ENCODE measurements at regions not wholly inside any gene's neighbourhood (a gene's known extent, or its start where the extent isn't known, plus 50 kb on each side); places are given as distances from the start of the nearest gene placed in this dataset.

DNA sequence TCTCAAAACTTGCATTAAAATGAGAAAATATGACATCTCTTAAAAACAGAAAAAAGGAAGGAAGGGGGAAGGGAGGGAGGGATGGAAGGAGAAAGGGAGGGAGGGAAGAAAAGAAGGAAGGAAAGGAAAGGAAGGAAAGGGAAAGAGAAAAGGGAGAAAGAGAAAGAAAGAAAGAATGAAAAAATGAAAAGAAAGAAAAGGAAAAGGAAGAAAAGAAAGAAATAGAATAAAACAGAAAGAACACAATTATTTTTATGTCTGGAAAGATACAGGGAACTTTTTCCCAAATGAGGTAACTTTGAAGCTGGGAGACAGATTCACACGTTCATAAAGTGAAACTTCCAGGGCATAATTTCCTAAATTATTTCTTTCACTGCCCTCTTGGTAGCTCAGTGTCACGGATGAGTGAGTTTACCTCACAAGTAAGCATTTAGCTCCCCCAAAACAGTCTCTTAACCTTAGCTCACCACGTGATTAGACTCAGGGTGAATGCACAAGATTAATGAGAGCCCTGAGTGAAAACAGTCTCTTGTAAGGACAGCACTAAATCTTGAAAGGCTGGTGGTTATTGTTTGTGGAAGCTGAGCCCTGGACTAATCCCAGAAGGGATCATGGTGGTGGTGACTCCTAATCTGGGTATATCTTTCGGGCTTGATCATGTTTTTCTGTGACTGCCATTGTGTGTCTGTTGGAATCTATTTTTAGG is 74.1 kb upstream of the HDAC9 start:
- no peaks in the 10 kb centered on the region for H3K36me3 ChIP-seq
- no peak overlapping the region for H3K4me3 ChIP-seq
- no peaks in the 10 kb centered on the region for H3K9me3 ChIP-seq (replicated peaks)
- H3K27me3 ChIP-seq (replicated peaks) = no peaks in the 10 kb centered on the region
- H3K4me1 ChIP-seq (replicated peaks) = peaks cover 20% of the 10 kb centered on the region
- no peak overlapping the region; the same call in 1 of the 2 replicates for H3K27ac ChIP-seq
- DNase-seq (ENCODE audit: low read depth in 1 of 2, low spot score in 2 of 2) = no peak

DNA sequence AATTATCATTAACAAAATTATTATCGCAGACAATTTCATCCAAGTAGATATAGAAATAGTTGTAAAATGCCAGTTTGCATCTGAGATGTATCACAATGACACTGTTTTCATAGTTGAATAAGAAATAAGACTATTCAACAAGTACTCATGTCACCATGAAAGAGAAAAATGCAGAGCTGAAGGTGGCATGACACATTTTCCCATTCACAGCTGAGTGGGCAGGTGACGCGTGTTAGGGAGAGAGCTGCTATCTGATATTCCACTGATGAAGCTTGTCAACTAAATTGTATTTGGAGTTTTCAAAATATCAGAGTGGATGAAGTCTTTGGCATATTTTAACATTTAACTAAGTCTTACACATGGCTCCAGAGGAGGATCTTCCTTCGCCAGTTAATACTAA is 70.3 kb upstream of the HDAC9 start:
- Histone ChIP-seq H3K4me1 (replicated peaks) (peaks cover 45% of the 10 kb centered on the region), H3K36me3 (no peaks in the 10 kb centered on the region), H3K27ac (no peak overlapping the region), H3K4me3 (no peak overlapping the region), H3K9me3 (replicated peaks) (no peaks in the 10 kb centered on the region), H3K27me3 (replicated peaks) (no peaks in the 10 kb centered on the region)
- DNase-seq (ENCODE audit: low read depth in 1 of 2, low spot score in 2 of 2) = no peak

DNA sequence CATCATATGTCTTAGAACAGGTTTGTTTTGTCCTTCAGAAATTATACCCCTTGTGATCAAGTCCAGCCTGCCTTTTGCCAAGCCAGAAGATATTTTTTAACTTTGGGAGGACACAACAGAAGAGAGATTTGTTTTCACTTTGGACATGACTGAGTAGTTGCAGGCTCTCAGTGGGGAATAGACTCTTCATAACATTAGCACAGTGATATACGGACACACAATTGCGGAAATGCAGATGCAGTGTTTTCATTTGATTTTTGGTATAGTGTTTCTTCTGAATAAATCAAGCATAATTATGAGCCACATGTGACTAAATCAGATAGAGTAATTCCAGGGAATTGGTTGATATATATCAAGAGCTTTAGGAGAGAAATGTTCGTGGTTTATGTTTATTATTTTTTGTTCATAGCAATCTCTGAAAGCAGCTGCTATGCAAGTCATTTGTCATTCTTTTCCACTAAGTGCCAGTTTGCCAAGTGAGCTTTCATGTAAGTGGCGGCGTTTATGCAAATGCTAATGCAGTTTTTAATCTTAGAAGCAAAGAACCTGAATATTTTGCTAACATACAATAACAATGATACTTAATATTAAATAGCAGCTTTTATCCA is 69.6 kb upstream of the HDAC9 start:
- Histone ChIP-seq H3K27me3 (replicated peaks) (no peaks in the 10 kb centered on the region), H3K36me3 (no peaks in the 10 kb centered on the region), H3K4me1 (replicated peaks) (peaks cover 40% of the 10 kb centered on the region), H3K27ac (no peak overlapping the region), H3K4me3 (no peak overlapping the region), H3K9me3 (replicated peaks) (no peaks in the 10 kb centered on the region)
- DNase-seq (ENCODE audit: low read depth in 1 of 2, low spot score in 2 of 2) = peak in 1 of 2 experiments; percentile 25

DNA sequence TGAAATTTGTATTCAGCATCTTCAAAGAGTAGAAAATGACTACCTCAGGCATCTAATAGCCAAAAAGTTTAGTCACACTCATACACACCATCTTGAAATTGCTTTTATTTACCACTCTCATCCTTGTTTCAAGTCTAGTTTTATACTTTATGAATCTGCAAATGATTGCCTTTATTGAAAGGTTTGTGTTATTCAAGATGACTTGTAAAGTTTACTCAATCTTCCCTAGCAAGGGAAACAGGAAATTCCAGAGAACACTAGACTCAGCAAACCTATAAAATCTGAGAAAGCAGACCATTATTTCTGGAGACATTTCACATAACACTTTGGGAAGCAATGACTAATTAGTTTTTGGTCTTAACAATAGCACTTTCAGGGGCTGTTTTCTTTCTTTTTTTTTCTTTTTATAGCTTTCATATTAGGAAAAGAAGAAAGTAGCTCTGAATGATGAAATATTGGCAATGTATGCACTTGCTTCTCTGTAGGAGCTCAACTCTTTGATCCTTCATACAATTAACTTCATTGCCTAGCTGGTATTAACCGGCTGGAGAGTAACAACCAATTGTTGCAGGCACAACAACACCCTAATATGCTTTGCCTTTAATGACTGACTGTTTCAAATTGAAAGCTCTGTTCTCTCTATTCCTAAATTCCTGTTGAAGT is 68.9 kb upstream of the HDAC9 start:
- Histone ChIP-seq H3K9me3 (replicated peaks) (no peaks in the 10 kb centered on the region), H3K36me3 (no peaks in the 10 kb centered on the region), H3K27ac (peak overlapping the region; percentile 21), H3K4me3 (no peak overlapping the region), H3K4me1 (replicated peaks) (peaks cover 35% of the 10 kb centered on the region), H3K27me3 (replicated peaks) (no peaks in the 10 kb centered on the region)
- peak in 1 of 2 experiments; percentile 54 for DNase-seq (ENCODE audit: low read depth in 1 of 2, low spot score in 2 of 2)

- peak overlapping the region; percentile 42 for H3K27ac ChIP-seq
- DNase-seq (ENCODE audit: low read depth in 1 of 2, low spot score in 2 of 2) = peak in 1 of 2 experiments; percentile 39
- peaks cover 33% of the 10 kb centered on the region for H3K4me1 ChIP-seq (replicated peaks)
- no peaks in the 10 kb centered on the region for H3K9me3 ChIP-seq (replicated peaks)
- no peaks in the 10 kb centered on the region for H3K36me3 ChIP-seq
- H3K4me3 ChIP-seq = no peak overlapping the region
- H3K27me3 ChIP-seq (replicated peaks) = no peaks in the 10 kb centered on the region
These were observed 66.0 kb upstream of the HDAC9 start for GRCh38 chr7:18429547-18429946.

- H3K27ac ChIP-seq = no peak overlapping the region
- no peaks in the 10 kb centered on the region for H3K27me3 ChIP-seq (replicated peaks)
These were observed 64.7 kb upstream of the HDAC9 start for GRCh38 chr7:18430810-18431209.

GRCh38 chr7:18434171-18434570 is 61.4 kb upstream of the HDAC9 start:
- Histone ChIP-seq H3K4me1 (replicated peaks) (peaks cover 6% of the 10 kb centered on the region), H3K27me3 (replicated peaks) (no peaks in the 10 kb centered on the region), H3K27ac (no peak overlapping the region), H3K9me3 (replicated peaks) (no peaks in the 10 kb centered on the region), H3K36me3 (no peaks in the 10 kb centered on the region), H3K4me3 (no peak overlapping the region)
- DNase-seq (ENCODE audit: low read depth in 1 of 2, low spot score in 2 of 2) = no peak

More at GRCh38 chr7:18430810-18431209, 64.7 kb upstream of the HDAC9 start:
- peaks cover 31% of the 10 kb centered on the region for H3K4me1 ChIP-seq (replicated peaks)
- no peak for DNase-seq (ENCODE audit: low read depth in 1 of 2, low spot score in 2 of 2)
- H3K9me3 ChIP-seq (replicated peaks) = no peaks in the 10 kb centered on the region
- H3K4me3 ChIP-seq = no peak overlapping the region
- H3K36me3 ChIP-seq = no peaks in the 10 kb centered on the region

DNA sequence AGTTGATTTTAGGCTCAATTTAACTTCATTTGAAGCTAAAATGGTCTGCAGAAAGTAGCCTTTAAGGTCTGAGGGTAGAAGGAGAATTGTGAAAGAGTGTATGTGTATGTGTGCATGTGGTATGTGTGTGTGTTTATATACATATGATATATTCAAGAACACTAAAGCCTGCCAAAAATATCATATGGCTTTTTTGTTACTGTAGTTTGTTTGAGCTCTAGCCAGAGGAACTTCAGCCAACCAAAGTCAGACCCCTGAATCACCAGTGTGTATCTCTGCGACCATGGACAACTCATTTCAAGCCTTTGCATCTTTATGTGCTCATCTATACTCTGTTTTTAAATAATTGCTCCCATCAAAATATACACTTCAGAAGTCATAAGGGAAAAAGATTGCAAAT is 58.4 kb upstream of the HDAC9 start:
- H3K27me3 ChIP-seq (replicated peaks) = no peaks in the 10 kb centered on the region
- DNase-seq (ENCODE audit: low read depth in 1 of 2, low spot score in 2 of 2) = no peak
- no peaks in the 10 kb centered on the region for H3K9me3 ChIP-seq (replicated peaks)
- no peaks in the 10 kb centered on the region for H3K4me1 ChIP-seq (replicated peaks)
- no peak overlapping the region for H3K27ac ChIP-seq
- no peak overlapping the region for H3K4me3 ChIP-seq
- H3K36me3 ChIP-seq = no peaks in the 10 kb centered on the region

- H3K4me3 ChIP-seq = no peak overlapping the region
- DNase-seq (ENCODE audit: low read depth in 1 of 2, low spot score in 2 of 2) = no peak
- H3K27ac ChIP-seq = no peak overlapping the region
- no peaks in the 10 kb centered on the region for H3K4me1 ChIP-seq (replicated peaks)
- no peaks in the 10 kb centered on the region for H3K9me3 ChIP-seq (replicated peaks)
- H3K36me3 ChIP-seq = no peaks in the 10 kb centered on the region
- H3K27me3 ChIP-seq (replicated peaks) = no peaks in the 10 kb centered on the region
These were observed 54.6 kb upstream of the HDAC9 start for GRCh38 chr7:18440934-18441333.

GRCh38 chr7:18444826-18445225 is 50.7 kb upstream of the HDAC9 start:
- no peaks in the 10 kb centered on the region for H3K27me3 ChIP-seq (replicated peaks)
- no peaks in the 10 kb centered on the region for H3K4me1 ChIP-seq (replicated peaks)
- no peak overlapping the region for H3K4me3 ChIP-seq
- no peak for DNase-seq (ENCODE audit: low read depth in 1 of 2, low spot score in 2 of 2)
- no peaks in the 10 kb centered on the region for H3K9me3 ChIP-seq (replicated peaks)
- no peak overlapping the region for H3K27ac ChIP-seq
- no peaks in the 10 kb centered on the region for H3K36me3 ChIP-seq

DNA sequence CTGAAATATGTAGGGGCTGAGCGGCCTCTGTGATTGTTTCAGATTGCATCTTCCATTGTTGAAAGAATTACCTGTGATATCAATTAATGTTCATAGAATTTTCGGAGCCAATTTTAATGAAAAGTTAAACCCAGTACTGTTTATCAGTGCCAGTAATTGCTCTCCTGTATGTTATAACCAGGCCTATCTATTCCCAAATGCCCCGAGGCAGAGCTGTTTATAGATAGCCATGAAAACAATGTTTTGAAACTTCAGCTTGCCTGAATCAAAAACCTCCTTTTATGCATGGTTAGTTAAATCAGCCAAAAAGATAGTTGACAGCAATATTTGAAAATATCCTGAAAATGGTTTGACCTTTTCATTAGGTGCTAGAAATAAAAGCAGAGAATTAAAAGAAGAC is 50.1 kb upstream of the HDAC9 start:
- no peak overlapping the region for H3K27ac ChIP-seq
- no peak for DNase-seq (ENCODE audit: low read depth in 1 of 2, low spot score in 2 of 2)

More for the DNA sequence above, 50.1 kb upstream of the HDAC9 start:
- Histone ChIP-seq H3K4me3 (no peak overlapping the region), H3K9me3 (replicated peaks) (no peaks in the 10 kb centered on the region), H3K36me3 (no peaks in the 10 kb centered on the region), H3K4me1 (replicated peaks) (no peaks in the 10 kb centered on the region), H3K27me3 (replicated peaks) (no peaks in the 10 kb centered on the region)
